Activated T-cell treated with anti-CD3 and anti-CD28 coated beads, Interleukin-2, amount 50 U/mL, for 4 hours (primary cell): ENCODE measurements at regions not wholly inside any gene's neighbourhood (a gene's known extent, or its start where the extent isn't known, plus 50 kb on each side); places are given as distances from the start of the nearest gene placed in this dataset.
"Not testable (repeated sequence)": the region's sequence is repeated elsewhere in the genome, so short reads cannot be mapped to it uniquely, and the experiment has no call there.

Experiments used
- ATAC-seq, 2 donors: fragments of 200-7000 bp; cut with Tn5 transposase; one replicate each; pipeline ENCODE4 v1.10.0; 2021
- DNase-seq: peaks from one replicate; pipeline ENCODE4 v3.0.0-alpha.2; 2020
- H3K27me3 Mint-ChIP-seq: one replicate; pipeline ENCODE4 v1.8.0; 2021; ENCODE audit warnings: low read depth, mixed read lengths
- H3K36me3 Mint-ChIP-seq: one replicate; pipeline ENCODE4 v1.8.0; 2022; ENCODE audit warnings: mixed read lengths; ENCODE audit not compliant: insufficient read depth
- H3K4me1 Mint-ChIP-seq: one replicate; pipeline ENCODE4 v1.8.0; 2021; ENCODE audit warnings: low read depth, mixed read lengths
- H3K4me3 Mint-ChIP-seq: one replicate; pipeline ENCODE4 v1.8.0; 2021; ENCODE audit warnings: mild to moderate bottlenecking, moderate library complexity, mixed read lengths
- H3K9me3 Mint-ChIP-seq: one replicate; pipeline ENCODE4 v1.8.0; 2021; ENCODE audit warnings: mixed read lengths

DNA sequence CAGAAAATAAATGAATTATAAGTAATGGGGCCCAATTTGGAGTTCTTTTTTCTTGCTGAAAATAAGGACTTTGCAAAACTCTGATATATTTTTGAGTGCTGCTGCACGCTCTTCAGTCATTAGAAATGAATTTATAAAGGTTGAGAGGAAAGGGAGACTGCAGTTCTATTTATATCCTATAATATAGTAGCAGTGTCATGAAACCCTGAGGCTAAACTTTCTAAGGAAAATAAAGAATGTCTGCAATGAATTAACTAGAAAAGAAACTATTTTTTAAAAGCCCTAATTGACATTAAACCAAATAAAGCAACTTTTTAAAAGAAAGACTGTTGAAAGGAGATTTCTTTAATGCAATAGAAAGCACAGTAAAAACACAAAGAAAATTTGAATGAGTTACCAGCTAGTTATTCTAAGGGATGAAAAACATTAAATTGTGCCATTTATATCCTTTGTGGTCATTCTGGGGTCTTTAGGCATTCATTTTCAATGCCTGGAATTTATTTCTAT is 1072.8 kb upstream of the TMEFF2 start:
- Mint-ChIP-seq H3K4me3 (no peak overlapping the region), H3K27me3 (no peaks in the 10 kb centered on the region), H3K4me1 (no peaks in the 10 kb centered on the region), H3K36me3 (no peaks in the 10 kb centered on the region), H3K9me3 (no peaks in the 10 kb centered on the region)
- ATAC-seq, result no peak
- DNase-seq, result no peak

DNA sequence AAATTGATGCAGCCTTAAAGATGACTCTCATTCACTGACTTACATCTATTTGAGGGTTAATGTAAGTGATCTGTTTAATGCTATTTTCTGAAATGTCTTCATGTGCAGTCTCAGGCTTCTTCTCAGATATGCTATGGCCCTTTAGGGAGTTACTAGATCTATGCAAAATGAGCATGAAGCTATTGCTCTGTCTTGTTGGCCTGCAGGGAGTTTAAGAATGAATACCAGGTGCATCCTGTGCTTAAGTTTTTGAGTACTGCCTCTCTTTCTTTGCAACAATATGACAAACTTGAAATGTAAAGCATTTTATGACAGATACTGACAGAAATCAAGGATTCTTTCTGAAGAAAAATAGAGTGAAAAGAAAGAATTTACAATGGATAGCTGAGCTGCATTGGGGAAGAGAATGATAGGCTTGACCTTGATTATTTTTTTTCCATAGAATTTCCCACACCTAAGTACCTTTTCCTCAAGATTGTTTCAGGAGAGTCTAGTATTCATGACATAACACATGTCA is 1058.3 kb upstream of the TMEFF2 start:
- Mint-ChIP-seq H3K9me3 (no peaks in the 10 kb centered on the region), H3K4me1 (no peaks in the 10 kb centered on the region), H3K4me3 (no peak overlapping the region), H3K27me3 (no peaks in the 10 kb centered on the region), H3K36me3 (no peaks in the 10 kb centered on the region)
- DNase-seq (no peak), ATAC-seq (no peak)

DNA sequence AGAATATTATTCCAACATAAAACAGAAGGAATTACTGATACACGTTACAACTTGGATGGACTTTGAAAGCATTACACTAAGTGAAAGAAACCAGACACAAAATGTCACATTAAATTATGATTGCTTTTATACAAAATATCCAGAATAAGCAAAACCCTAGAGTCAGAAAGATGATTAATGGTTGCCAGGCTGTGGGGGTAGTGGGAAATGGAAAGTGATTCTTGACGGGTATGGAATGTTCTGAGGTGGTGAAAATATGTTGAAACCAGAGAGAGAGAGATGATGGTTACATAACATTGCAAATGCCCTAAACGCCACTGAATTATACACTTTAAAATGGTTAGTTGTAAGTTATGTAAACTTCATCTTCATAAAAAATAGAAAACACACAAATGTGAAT is 1057.2 kb upstream of the TMEFF2 start:
- DNase-seq, result no peak
- H3K36me3 Mint-ChIP-seq, result no peaks in the 10 kb centered on the region
- no peak for ATAC-seq
- H3K4me1 Mint-ChIP-seq, result no peaks in the 10 kb centered on the region
- no peaks in the 10 kb centered on the region for H3K27me3 Mint-ChIP-seq
- no peak overlapping the region for H3K4me3 Mint-ChIP-seq
- no peaks in the 10 kb centered on the region for H3K9me3 Mint-ChIP-seq

DNA sequence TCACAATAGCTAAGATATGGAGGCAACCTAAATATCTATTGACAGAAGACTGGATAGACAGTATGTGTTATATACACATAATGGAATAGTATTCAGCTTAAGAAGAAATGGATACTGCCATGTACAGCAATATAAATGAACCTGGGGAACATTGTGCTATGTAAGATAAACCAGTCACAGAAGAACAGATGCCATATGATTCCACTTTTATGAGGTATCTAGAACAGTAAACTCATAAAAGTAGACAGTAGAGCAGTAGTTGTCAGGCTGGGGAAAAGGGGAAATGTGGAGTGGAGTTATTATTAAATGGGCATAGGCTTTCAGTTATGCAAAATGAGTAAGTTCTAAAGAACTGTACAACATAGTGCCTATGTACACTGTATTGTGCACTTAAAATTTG is 1055.7 kb upstream of the TMEFF2 start:
- DNase-seq (no peak), ATAC-seq (no peak)
- H3K9me3 Mint-ChIP-seq, result no peaks in the 10 kb centered on the region
- H3K4me1 Mint-ChIP-seq, result no peaks in the 10 kb centered on the region
- H3K4me3 Mint-ChIP-seq, result no peak overlapping the region
- no peaks in the 10 kb centered on the region for H3K36me3 Mint-ChIP-seq
- H3K27me3 Mint-ChIP-seq, result no peaks in the 10 kb centered on the region

DNA sequence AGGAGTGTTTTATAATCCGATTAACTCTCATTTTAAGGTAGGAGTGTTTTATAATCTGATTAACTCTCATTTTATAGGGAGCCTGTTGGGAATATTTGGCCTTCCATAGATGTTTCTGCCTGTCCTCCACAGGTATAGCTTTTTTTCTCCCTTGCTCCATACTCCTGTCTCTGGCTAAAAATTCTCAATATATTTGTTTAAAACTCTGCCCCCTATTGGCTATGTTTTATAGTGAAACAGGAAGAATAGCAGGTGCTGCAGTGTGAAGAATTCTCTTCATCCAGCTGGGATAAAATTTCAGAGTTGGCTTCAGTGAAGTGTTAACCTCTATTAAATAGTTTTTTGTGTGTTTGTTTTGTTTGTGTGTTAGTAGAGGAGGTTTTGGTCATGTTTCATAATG is 1046.0 kb upstream of the TMEFF2 start:
- Mint-ChIP-seq H3K4me3 (no peak overlapping the region), H3K36me3 (no peaks in the 10 kb centered on the region), H3K9me3 (no peaks in the 10 kb centered on the region), H3K4me1 (no peaks in the 10 kb centered on the region), H3K27me3 (no peaks in the 10 kb centered on the region)
- DNase-seq (no peak), ATAC-seq (no peak)

DNA sequence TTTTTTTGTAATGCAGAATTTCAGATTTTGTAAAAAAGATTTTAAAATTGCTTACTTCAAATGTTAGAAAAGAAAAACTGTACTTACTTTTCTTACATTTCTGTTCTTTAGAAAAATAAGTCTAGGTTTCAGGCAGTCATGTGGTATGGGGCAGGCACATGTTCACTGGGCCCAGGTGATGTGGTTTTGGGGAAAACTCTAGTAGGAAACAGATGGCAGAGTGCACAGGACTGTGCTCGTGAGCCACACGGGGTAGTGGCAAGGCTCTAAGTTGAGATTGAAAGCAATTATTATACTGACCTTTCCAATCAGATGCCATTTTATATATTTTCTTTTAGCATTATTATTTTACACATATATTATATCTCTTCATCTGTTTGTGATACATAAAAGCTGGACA is 1036.9 kb upstream of the TMEFF2 start:
- no peak for ATAC-seq
- no peaks in the 10 kb centered on the region for H3K27me3 Mint-ChIP-seq
- H3K36me3 Mint-ChIP-seq, result no peaks in the 10 kb centered on the region
- H3K9me3 Mint-ChIP-seq, result no peaks in the 10 kb centered on the region
- DNase-seq, result no peak
- H3K4me3 Mint-ChIP-seq, result no peak overlapping the region
- H3K4me1 Mint-ChIP-seq, result no peaks in the 10 kb centered on the region

DNA sequence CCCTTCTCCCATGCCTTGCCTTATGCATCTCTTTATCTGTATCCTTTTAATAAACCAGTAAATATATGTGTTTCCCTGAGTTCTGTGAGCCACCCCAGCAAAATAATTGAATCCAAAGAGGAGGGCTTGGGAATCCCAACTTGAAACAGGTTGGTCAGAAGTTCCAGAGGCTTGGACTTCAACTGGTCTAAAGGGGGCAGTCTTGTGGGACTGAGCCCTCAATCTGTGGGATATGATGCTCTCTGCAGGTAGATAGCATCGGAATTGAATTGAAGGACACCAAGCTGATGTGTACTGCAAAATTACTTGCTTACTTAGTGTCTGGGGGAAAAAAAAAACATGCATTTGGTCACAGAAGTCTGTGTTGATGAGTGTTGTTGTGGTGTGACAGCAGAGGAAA is 1033.5 kb upstream of the TMEFF2 start:
- no peak overlapping the region for H3K4me3 Mint-ChIP-seq
- ATAC-seq (no peak), DNase-seq (no peak)
- no peaks in the 10 kb centered on the region for H3K4me1 Mint-ChIP-seq
- H3K9me3 Mint-ChIP-seq, result no peaks in the 10 kb centered on the region
- H3K27me3 Mint-ChIP-seq, result no peaks in the 10 kb centered on the region
- no peaks in the 10 kb centered on the region for H3K36me3 Mint-ChIP-seq

DNA sequence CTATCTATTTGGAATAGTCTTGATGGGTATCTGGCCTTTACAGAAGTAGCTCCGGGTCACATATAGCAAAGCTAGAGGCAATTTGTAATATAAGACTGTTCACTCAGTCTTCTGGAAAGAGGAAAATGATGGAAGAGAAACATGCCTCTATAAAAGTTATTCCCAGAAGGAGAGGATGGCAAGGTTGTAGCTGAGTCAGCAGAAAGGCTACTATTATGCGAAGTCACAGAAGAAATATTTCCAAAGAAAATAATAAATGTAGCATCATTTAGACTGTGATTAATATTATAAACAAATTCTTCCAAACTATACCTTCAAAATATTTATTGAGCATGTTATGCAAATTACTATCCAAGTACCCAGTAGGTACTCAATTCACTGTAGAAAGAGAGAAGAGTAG is 1027.7 kb upstream of the TMEFF2 start:
- no peak overlapping the region for H3K4me3 Mint-ChIP-seq
- DNase-seq, result no peak
- H3K4me1 Mint-ChIP-seq, result no peaks in the 10 kb centered on the region
- no peaks in the 10 kb centered on the region for H3K27me3 Mint-ChIP-seq
- no peak for ATAC-seq
- H3K9me3 Mint-ChIP-seq, result no peaks in the 10 kb centered on the region
- H3K36me3 Mint-ChIP-seq, result no peaks in the 10 kb centered on the region

DNA sequence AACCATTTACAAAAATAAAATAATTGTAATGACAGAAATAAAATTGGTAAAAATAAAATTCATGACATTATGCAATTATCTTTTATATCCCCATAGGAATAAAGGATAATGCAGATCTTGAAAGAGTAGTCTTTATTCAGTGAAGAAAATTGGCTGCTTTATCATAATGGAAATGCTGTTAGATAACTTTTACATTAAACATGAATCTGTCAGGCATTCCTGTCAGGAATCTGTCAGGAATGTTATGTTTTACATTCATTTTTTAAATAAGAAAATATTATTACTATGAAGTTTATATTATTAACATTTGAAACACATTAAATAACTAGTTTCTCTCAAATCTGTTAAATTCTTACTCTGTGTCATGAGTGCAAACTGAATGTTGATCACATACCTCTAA is 1024.7 kb upstream of the TMEFF2 start:
- DNase-seq (no peak), ATAC-seq (no peak)
- Mint-ChIP-seq H3K36me3 (no peaks in the 10 kb centered on the region), H3K9me3 (no peaks in the 10 kb centered on the region), H3K27me3 (no peaks in the 10 kb centered on the region), H3K4me3 (no peak overlapping the region), H3K4me1 (no peaks in the 10 kb centered on the region)

DNA sequence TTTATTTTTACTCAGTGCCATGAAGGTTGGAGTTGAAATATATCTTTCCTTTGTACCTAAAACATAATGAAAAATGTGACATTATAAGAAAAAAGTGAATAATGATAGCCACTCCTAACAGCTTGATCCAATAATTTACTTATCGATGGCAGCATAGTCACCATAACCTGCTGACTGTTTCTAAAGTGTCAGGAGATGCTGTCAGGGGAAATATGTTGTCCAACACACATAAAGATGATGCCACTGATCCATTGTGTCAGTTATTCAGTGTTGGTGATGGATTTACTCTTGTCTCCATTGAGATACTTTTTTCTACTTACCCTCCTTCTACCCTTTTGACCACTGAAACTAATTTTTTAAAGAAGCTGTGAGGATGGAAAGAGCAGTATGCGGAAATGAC is 1006.9 kb upstream of the TMEFF2 start:
- no peaks in the 10 kb centered on the region for H3K27me3 Mint-ChIP-seq
- H3K9me3 Mint-ChIP-seq, result peaks cover 4% of the 10 kb centered on the region
- H3K4me1 Mint-ChIP-seq, result no peaks in the 10 kb centered on the region
- no peaks in the 10 kb centered on the region for H3K36me3 Mint-ChIP-seq
- no peak for DNase-seq
- no peak overlapping the region for H3K4me3 Mint-ChIP-seq
- no peak for ATAC-seq

DNA sequence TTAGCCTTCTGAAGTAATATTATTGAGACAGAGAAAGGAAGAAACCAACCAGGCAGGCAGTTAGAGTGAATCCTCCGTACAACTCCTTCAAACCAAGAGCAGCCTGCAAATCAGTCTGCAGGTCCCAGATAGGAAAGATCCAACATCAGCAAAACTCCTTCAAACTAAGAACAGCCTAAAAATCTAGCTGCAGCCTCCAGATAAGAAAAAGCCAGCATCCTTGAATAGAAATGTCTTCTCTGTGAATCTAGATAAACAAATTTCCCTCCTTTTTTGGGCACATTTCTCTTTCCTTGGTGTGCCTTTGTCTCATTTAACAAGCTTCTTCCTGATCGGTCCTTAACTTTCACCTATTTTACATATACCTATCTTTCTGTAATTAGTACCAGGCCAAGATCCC is 1004.6 kb upstream of the TMEFF2 start:
- H3K4me1 Mint-ChIP-seq, result no peaks in the 10 kb centered on the region
- ATAC-seq (no peak), DNase-seq (no peak)
- H3K4me3 Mint-ChIP-seq, result no peak overlapping the region
- no peaks in the 10 kb centered on the region for H3K27me3 Mint-ChIP-seq
- peaks cover 4% of the 10 kb centered on the region for H3K9me3 Mint-ChIP-seq
- no peaks in the 10 kb centered on the region for H3K36me3 Mint-ChIP-seq

DNA sequence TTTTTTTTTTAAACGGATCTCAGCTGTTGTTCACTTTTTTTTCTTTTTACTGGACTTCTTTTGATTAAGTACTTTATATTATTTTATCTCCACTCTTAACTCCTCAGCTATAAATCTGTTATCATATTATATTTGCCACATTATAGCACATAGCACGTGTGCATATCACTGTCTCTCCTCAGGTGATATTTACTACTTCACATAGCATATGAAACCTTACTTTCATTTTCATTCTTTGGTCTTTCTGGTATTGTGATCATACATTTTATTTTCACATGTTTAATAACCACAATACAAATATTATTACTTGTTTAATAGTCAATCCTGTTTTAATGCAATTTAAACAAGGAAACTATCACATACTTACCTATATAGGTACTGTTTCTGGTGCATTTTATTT is 993.1 kb upstream of the TMEFF2 start:
- DNase-seq (no peak), ATAC-seq (no peak)
- no peaks in the 10 kb centered on the region for H3K9me3 Mint-ChIP-seq
- no peaks in the 10 kb centered on the region for H3K36me3 Mint-ChIP-seq
- H3K4me1 Mint-ChIP-seq, result peaks cover 8% of the 10 kb centered on the region
- H3K27me3 Mint-ChIP-seq, result no peaks in the 10 kb centered on the region
- no peak overlapping the region for H3K4me3 Mint-ChIP-seq

DNA sequence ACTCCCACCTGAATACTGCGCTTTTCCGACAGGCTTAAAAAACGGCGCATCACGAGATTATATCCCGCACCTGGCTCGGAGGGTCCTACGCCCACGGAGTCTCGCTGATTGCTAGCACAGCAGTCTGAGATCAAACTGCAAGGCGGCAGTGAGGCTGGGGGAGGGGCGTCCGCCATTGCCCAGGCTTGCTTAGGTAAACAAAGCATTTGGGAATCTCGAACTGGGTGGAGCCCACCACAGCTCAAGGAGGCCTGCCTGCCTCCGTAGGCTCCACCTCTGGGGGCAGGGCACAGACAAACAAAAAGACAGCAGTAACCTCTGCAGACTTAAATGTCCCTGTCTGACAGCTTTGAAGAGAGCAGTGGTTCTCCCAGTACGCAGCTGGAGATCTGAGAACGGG is 976.2 kb upstream of the TMEFF2 start:
- not testable (repeated sequence) for H3K9me3 Mint-ChIP-seq, H3K27me3 Mint-ChIP-seq, ATAC-seq, H3K4me3 Mint-ChIP-seq, H3K4me1 Mint-ChIP-seq, H3K36me3 Mint-ChIP-seq, DNase-seq

DNA sequence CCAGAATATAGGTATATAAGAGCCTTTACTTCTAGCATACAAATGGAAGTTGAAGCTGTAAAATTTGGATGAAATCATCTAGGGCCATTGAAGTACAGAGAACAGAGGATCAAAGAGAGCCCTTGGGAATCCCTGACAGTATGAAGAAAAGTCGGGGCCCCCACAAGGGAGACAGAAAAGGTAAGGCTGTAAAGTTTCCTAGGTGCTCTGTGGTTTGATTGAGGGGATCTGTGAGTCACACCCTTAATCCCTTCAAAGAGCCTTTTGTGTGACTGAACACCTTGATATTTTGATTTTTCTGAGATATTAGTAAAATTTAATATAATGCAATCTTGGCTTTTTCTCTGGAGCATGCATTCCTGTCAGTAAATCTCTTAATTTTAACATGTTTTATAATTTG is 961.7 kb upstream of the TMEFF2 start:
- H3K4me3 Mint-ChIP-seq, result no peak overlapping the region
- no peaks in the 10 kb centered on the region for H3K4me1 Mint-ChIP-seq
- H3K9me3 Mint-ChIP-seq, result peaks cover 3% of the 10 kb centered on the region
- H3K36me3 Mint-ChIP-seq, result no peaks in the 10 kb centered on the region
- H3K27me3 Mint-ChIP-seq, result no peaks in the 10 kb centered on the region
- no peak for ATAC-seq
- no peak for DNase-seq

DNA sequence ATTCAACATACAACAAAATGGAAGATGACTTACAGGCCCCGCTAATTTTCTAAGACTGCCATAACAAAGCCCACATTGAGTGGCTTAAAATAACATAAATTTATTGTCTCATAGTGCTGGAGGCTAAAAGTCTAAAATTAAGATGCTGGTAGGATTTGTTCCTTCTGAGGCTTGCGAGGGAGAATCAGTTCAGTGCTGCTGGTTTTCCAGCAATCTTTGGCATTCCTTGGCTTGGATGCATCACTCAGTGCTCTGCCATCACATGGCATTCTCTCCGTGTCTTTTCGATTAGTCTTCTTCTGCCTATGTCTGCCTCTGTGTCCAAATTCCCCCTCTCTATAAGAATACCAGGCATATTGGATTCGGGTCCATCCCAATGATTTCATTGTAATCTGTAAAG is 959.3 kb upstream of the TMEFF2 start:
- peaks cover 3% of the 10 kb centered on the region for H3K9me3 Mint-ChIP-seq
- H3K4me3 Mint-ChIP-seq, result no peak overlapping the region
- H3K27me3 Mint-ChIP-seq, result no peaks in the 10 kb centered on the region
- H3K36me3 Mint-ChIP-seq, result no peaks in the 10 kb centered on the region
- DNase-seq (no peak), ATAC-seq (no peak)
- H3K4me1 Mint-ChIP-seq, result no peaks in the 10 kb centered on the region

DNA sequence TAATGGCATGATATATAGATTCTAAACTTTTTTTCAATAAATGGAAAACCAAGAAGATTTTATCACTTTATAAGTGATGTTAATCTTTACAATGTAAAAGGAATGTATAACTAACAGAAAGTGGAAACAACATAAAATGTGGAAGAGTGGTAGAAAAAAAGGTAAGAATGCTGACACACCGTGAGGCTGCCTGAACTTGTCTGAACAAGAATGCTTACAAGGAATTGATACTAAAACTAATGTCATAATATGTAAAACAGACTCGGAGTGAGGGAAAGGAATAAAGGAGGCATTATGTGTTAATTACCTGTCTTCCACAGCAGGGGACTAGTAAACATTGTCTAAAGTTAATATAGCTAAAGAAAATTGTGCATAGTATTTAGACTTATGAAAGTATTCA is 958.8 kb upstream of the TMEFF2 start:
- no peak for ATAC-seq
- Mint-ChIP-seq H3K4me3 (no peak overlapping the region), H3K4me1 (no peaks in the 10 kb centered on the region), H3K9me3 (peaks cover 3% of the 10 kb centered on the region), H3K36me3 (no peaks in the 10 kb centered on the region), H3K27me3 (no peaks in the 10 kb centered on the region)
- DNase-seq, result no peak
